GM13976 (cell line): ENCODE measurements at regions not wholly inside any gene's neighbourhood (a gene's known extent, or its start where the extent isn't known, plus 50 kb on each side); places are given as distances from the start of the nearest gene placed in this dataset.
A peak's percentile ranks its signal among the peaks of the same experiment; 100 is the strongest.

Source experiments
- DNase-seq: peaks from one replicate; pipeline ENCODE4 v3.0.0; 2012; ENCODE audit warnings: low spot score
- in situ Hi-C: fragments of 300-500 bp; cut with MboI; formaldehyde crosslinking; loops from one replicate; pipeline ENCODE4 v1.12.0; 2022; ENCODE audit warnings: low sequenced_read_pairs, mixed read lengths, inconsistent platforms; ENCODE audit not compliant: unreplicated experiment
- TF ChIP-seq, protein P1 (sequence below): IDR thresholded peaks from 2 replicates; pipeline ENCODE4 v1.5.1; 2012; ENCODE audit warnings: borderline replicate concordance, mild to moderate bottlenecking; ENCODE audit not compliant: insufficient read depth; ENCODE audit errors: extremely low read depth, missing control alignments, control extremely low read depth

DNA sequence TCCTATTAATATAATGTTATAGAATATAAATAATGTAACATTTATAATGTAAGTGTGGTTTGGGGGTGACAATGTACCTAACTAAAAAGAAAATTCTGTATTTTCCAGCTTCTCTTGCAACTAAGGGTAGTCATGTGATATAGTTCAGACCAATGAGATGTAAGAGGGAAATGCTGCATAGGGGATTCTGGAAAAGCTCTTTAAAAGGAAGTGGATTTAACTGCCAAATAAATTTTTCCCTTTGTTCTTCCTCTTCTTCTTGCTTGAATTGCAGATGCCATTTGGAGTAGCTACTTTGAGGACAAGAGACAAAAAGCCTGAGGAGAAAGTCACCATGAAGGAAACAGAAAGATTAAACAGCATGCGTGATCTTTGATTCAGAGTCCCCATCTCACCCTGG, 194.3 kb downstream of the PTEN start:
- TF ChIP-seq, protein P1, sequence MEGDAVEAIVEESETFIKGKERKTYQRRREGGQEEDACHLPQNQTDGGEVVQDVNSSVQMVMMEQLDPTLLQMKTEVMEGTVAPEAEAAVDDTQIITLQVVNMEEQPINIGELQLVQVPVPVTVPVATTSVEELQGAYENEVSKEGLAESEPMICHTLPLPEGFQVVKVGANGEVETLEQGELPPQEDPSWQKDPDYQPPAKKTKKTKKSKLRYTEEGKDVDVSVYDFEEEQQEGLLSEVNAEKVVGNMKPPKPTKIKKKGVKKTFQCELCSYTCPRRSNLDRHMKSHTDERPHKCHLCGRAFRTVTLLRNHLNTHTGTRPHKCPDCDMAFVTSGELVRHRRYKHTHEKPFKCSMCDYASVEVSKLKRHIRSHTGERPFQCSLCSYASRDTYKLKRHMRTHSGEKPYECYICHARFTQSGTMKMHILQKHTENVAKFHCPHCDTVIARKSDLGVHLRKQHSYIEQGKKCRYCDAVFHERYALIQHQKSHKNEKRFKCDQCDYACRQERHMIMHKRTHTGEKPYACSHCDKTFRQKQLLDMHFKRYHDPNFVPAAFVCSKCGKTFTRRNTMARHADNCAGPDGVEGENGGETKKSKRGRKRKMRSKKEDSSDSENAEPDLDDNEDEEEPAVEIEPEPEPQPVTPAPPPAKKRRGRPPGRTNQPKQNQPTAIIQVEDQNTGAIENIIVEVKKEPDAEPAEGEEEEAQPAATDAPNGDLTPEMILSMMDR, result no peak
- DNase-seq, result no peak
- in situ Hi-C loops, result no loop called here

DNA sequence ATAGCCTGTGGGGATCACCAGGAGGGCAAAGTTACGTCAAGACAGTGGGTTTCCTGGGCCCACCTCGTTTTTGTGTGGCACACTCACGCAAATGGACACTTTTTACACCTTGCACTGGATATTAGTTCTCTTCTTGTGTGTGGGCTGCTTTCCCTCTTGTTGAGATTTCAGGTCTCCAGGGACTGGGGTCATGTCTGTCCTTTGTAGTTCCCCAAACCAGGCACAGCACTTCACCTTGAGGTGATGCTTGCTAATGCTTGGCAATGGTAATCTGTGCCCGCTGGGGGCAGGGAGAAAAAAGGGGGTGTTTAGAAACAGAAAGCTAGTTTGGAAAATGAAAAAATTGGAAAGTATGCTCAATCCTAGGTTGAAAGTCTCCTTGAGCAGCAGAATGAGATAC, 195.3 kb downstream of the PTEN start:
- no peak for DNase-seq
- TF ChIP-seq, protein P1, result no peak
- in situ Hi-C loops, result no loop called here

DNA sequence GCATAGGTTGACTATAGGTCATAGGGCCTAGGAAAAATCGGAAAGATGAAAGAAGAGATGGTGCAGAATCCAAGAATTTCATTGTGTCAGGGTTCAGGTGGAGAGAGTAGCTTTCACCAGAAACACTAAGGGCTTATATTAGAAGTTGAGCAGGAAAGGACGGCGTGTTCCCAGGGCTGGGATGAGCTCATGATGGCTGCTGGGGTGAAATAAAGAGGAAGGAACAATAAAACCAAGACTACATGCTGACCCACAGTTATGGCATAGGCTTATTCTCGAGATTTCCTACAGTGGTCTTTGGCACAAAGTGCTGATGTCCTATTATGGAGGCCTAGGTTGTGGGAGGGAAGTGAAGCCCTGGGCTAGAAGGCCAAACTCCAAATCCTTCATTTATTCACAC, 195.8 kb downstream of the PTEN start:
- in situ Hi-C loops, result no loop called here
- DNase-seq, result no peak
- TF ChIP-seq, protein P1, result no peak

DNA sequence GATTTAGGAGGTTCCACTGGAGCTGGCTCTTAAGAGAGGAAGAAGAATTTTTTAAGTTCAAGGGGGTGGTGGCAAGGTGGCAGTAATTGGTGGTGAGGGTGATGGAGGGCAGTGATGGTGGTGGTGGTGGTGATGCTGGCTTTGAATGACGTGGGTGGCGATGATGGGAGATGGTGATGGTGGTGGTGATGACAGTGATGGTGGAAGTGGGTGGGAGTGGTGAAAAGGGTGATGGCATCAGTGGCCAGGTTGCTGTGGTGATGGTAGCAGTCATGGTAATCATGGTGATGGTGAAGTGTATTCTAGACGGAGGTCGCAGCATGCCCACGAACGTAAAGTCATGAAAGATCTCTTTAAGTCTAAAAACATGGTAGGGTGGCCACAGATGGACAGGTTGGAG, 197.3 kb downstream of the PTEN start:
- DNase-seq, result no peak
- in situ Hi-C loops, result loop anchor here (10.0 kb wide), 1 partner anchor 196 kb away; the partner anchor contains the start of genes KLLN and PTEN
- TF ChIP-seq, protein P1, result no peak

DNA sequence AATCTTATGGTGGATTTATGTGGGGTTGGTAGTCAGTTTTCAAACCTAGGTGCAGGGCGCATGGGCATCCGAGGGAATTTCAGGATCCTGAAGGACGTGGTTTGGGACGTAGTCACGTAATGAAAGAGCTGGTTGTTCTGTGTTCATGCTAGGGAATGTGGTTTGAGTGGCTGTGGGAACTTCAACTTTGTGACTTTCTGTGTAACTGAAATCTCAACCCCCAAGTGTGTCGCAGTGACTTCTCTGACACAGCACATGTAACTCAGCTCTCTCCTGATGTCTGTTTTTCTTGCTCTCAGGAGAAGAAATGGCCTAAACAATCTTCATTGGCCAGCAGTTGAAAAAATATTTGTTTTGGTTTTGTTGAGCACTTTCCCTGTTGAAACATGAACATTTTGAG, 199.0 kb downstream of the PTEN start:
- TF ChIP-seq, protein P1, result no peak
- DNase-seq, result peak; percentile 42
- in situ Hi-C loops, result loop anchor here (10.0 kb wide), 1 partner anchor 198 kb away; the partner anchor contains the start of genes KLLN and PTEN

DNA sequence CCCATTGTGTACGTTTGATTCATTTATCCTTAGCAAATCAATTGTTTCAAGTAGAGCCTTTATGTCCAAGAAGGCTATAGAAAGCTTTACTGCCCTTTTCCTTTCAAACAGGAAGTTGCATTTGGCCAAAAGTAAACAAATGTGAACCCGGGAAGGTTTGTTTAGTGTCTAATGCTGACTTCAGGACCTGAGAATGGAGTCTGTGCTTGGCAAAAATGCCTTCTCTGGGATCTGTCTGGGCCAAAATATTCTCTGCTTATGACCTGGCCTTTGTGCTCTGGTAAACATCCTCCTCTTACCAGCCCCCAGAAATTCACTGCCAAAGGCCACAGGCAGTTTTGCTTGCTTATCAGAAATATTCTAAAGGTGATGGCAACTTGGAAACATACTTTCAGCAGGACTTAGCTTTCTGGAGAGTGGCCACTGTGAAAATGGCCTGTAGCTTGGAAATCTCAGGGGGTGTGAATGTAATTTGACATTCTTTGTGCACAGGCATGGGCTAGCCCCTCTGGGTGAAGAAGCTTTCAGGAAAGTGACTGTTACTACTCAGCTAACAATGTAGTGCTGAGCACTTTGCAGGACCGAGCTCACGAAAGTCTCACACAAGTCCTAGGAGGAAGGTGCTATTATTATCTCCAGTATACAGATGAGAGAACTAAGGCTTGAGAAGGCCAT, 199.5 kb downstream of the PTEN start:
- TF ChIP-seq, protein P1, result no peak
- in situ Hi-C loops, result loop anchor here (10.0 kb wide), 1 partner anchor 198 kb away; the partner anchor contains the start of genes KLLN and PTEN
- no peak for DNase-seq
